HEK293 (cell line): ENCODE measurements at regions not wholly inside any gene's neighbourhood (a gene's known extent, or its start where the extent isn't known, plus 50 kb on each side); places are given as distances from the start of the nearest gene placed in this dataset.

Experiments used
- SP2 ChIP-seq: fragments of 450-650 bp; formaldehyde crosslinking; IDR thresholded peaks from 2 replicates; pipeline ENCODE4 v1.5.1; 2016; ENCODE audit warnings: missing biosample characterization, missing genetic modification characterization
- ZBTB10 ChIP-seq: fragments of 450-650 bp; formaldehyde crosslinking; IDR thresholded peaks from 2 replicates; pipeline ENCODE4 v1.5.1; 2016; ENCODE audit warnings: missing biosample characterization, missing genetic modification characterization
- ZNF2 ChIP-seq: fragments of 450-650 bp; formaldehyde crosslinking; IDR thresholded peaks from 2 replicates; pipeline ENCODE4 v1.5.1; 2016; ENCODE audit warnings: missing biosample characterization, missing genetic modification characterization
- ZNF274 ChIP-seq, 2 experiments: fragments of 200-500 bp in 1 of 2; fragments of 450-650 bp in 1 of 2; sonication (Bioruptor generic) in 1 of 2; formaldehyde crosslinking in 1 of 2; IDR thresholded peaks; 2 replicates each; pipeline versions ENCODE4 v1.5.1 to v1.6.1; 2014 to 2016; ENCODE audit warnings: borderline replicate concordance in 1 of 2, inconsistent platforms in 1 of 2, low read length in 1 of 2, missing biosample characterization in 1 of 2, missing genetic modification characterization in 1 of 2
- TF ChIP-seq, protein P1 (sequence below): fragments of 450-650 bp; formaldehyde crosslinking; IDR thresholded peaks from 2 replicates; pipeline ENCODE4 v1.5.1; 2017; ENCODE audit warnings: missing biosample characterization, missing genetic modification characterization
- TF ChIP-seq, protein P2 (sequence below): fragments of 450-650 bp; formaldehyde crosslinking; IDR thresholded peaks from 2 replicates; pipeline ENCODE4 v1.5.1; 2016; ENCODE audit warnings: missing biosample characterization, missing genetic modification characterization

- TF ChIP-seq ZBTB10 (tag by site-specific recombination) (no peak), ZNF274 (IDR thresholded peaks at IDR 0.05; ENCODE audit: low read length) (no peak), ZNF274 (tag by site-specific recombination; IDR thresholded peaks at IDR 0.05; ENCODE audit: borderline replicate concordance) (no peak), SP2 (no peak), ZNF2 (tag by site-specific recombination) (no peak)
- TF ChIP-seq, protein P1, sequence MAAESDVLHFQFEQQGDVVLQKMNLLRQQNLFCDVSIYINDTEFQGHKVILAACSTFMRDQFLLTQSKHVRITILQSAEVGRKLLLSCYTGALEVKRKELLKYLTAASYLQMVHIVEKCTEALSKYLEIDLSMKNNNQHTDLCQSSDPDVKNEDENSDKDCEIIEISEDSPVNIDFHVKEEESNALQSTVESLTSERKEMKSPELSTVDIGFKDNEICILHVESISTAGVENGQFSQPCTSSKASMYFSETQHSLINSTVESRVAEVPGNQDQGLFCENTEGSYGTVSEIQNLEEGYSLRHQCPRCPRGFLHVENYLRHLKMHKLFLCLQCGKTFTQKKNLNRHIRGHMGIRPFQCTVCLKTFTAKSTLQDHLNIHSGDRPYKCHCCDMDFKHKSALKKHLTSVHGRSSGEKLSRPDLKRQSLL (tag by site-specific recombination): no peak
- TF ChIP-seq, protein P2, sequence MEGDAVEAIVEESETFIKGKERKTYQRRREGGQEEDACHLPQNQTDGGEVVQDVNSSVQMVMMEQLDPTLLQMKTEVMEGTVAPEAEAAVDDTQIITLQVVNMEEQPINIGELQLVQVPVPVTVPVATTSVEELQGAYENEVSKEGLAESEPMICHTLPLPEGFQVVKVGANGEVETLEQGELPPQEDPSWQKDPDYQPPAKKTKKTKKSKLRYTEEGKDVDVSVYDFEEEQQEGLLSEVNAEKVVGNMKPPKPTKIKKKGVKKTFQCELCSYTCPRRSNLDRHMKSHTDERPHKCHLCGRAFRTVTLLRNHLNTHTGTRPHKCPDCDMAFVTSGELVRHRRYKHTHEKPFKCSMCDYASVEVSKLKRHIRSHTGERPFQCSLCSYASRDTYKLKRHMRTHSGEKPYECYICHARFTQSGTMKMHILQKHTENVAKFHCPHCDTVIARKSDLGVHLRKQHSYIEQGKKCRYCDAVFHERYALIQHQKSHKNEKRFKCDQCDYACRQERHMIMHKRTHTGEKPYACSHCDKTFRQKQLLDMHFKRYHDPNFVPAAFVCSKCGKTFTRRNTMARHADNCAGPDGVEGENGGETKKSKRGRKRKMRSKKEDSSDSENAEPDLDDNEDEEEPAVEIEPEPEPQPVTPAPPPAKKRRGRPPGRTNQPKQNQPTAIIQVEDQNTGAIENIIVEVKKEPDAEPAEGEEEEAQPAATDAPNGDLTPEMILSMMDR (tag by site-specific recombination): no peak
These were observed 79.9 kb downstream of the TFAP2C start for GRCh38 chr20:56708991-56709390.
